Stimulated activated CD4-positive, alpha-beta T cell treated with anti-CD3 and anti-CD28 coated beads, Interleukin-4, amount 100 ng/mL, for 48 hours (primary cell): ENCODE measurements at regions not wholly inside any gene's neighbourhood (a gene's known extent, or its start where the extent isn't known, plus 50 kb on each side); places are given as distances from the start of the nearest gene placed in this dataset.
"Not testable (repeated sequence)": the region's sequence is repeated elsewhere in the genome, so short reads cannot be mapped to it uniquely, and the experiment has no call there.

Experiments
- DNase-seq, 2 donors: peaks; one replicate each; pipeline ENCODE4 v3.0.0-alpha.2; 2020; ENCODE audit warnings: low read depth in 2 of 2

- DNase-seq: no peak
Measured at GRCh38 chr1:244297087-244297486, 154.6 kb downstream of the ADSS2 start.

- no peak for DNase-seq
Measured at GRCh38 chr1:244297616-244298015, 154.1 kb downstream of the ADSS2 start.

- DNase-seq: not testable (repeated sequence)
Measured at GRCh38 chr1:244300029-244300375, 151.7 kb downstream of the ADSS2 start.

GRCh38 chr1:244301595-244302130 is 150.0 kb downstream of the ADSS2 start:
- no peak for DNase-seq

- no peak for DNase-seq
Measured at GRCh38 chr1:244302876-244303609, 148.7 kb downstream of the ADSS2 start.

GRCh38 chr1:244303610-244303969 is 148.1 kb downstream of the ADSS2 start:
- DNase-seq: no peak

GRCh38 chr1:244304156-244304555 is 147.6 kb downstream of the ADSS2 start:
- DNase-seq: no peak

- no peak for DNase-seq
Measured at GRCh38 chr1:244304656-244305055, 147.1 kb downstream of the ADSS2 start.

- no peak for DNase-seq
Measured at GRCh38 chr1:244305776-244306341, 145.8 kb downstream of the ADSS2 start.

GRCh38 chr1:244306544-244306943 is 145.2 kb downstream of the ADSS2 start:
- DNase-seq: no peak

GRCh38 chr1:244309191-244309590 is 142.5 kb downstream of the ADSS2 start:
- not testable (repeated sequence) for DNase-seq

- DNase-seq: no peak
Measured at GRCh38 chr1:244311784-244312532, 139.8 kb downstream of the ADSS2 start.

- no peak for DNase-seq
Measured at GRCh38 chr1:244313346-244313745, 138.4 kb downstream of the ADSS2 start.

- no peak for DNase-seq
Measured at GRCh38 chr1:244314921-244315559, 136.7 kb downstream of the ADSS2 start.

GRCh38 chr1:244315996-244316395 is 135.7 kb downstream of the ADSS2 start:
- no peak for DNase-seq

GRCh38 chr1:244316407-244316806 is 135.3 kb downstream of the ADSS2 start:
- DNase-seq: no peak

- DNase-seq: no peak
Measured at GRCh38 chr1:244316986-244317655, 134.6 kb downstream of the ADSS2 start.

GRCh38 chr1:244318078-244318477 is 133.6 kb downstream of the ADSS2 start:
- DNase-seq: no peak

GRCh38 chr1:244318512-244318911 is 133.2 kb downstream of the ADSS2 start:
- DNase-seq: no peak

- DNase-seq: peak; percentile 15 to 33
Measured at GRCh38 chr1:244319283-244320132, 132.2 kb downstream of the ADSS2 start.

- DNase-seq: no peak
Measured at GRCh38 chr1:244322181-244322580, 129.5 kb downstream of the ADSS2 start.
